Activated CD4-positive, alpha-beta memory T cell treated with anti-CD3 and anti-CD28 coated beads, Interleukin-2, amount 10 ng/mL, durations not matched to agents 7 days and 5 days (primary cell): ENCODE measurements at regions not wholly inside any gene's neighbourhood (a gene's known extent, or its start where the extent isn't known, plus 50 kb on each side); places are given as distances from the start of the nearest gene placed in this dataset.

Experiments used
- CTCF ChIA-PET: fragments of 350-600 bp; sonication (Branson Sonifier 250); formaldehyde crosslinking; loops from one replicate; lab custom pipeline; 2021; ENCODE audit warnings: antibody characterized with exemption, inconsistent platforms; lab: Charles Lee
- POLR2A ChIA-PET: fragments of 350-600 bp; sonication (Branson Sonifier 250); formaldehyde crosslinking; loops from one replicate; lab custom pipeline; 2021; ENCODE audit warnings: antibody characterized with exemption; lab: Charles Lee
- DNase-seq: peaks from one replicate; pipeline ENCODE4 v3.0.0-alpha.2; 2020
- H3K27ac Mint-ChIP-seq: one replicate; pipeline ENCODE4 v1.8.0; 2021; ENCODE audit warnings: mild to moderate bottlenecking, mixed read lengths
- H3K27me3 Mint-ChIP-seq: one replicate; pipeline ENCODE4 v1.8.0; 2021; ENCODE audit warnings: mixed read lengths
- H3K36me3 Mint-ChIP-seq: one replicate; pipeline ENCODE4 v1.8.0; 2021; ENCODE audit warnings: low read depth, mixed read lengths
- H3K4me1 Mint-ChIP-seq: one replicate; pipeline ENCODE4 v1.8.0; 2021; ENCODE audit warnings: mixed read lengths
- H3K4me3 Mint-ChIP-seq: one replicate; pipeline ENCODE4 v1.8.0; 2021; ENCODE audit warnings: mild to moderate bottlenecking, mixed read lengths
- H3K9me3 Mint-ChIP-seq: one replicate; pipeline ENCODE4 v1.8.0; 2021; ENCODE audit warnings: mixed read lengths

GRCh38 chr9:84615544-84615943 lies 54.0 kb upstream of the NTRK2 start:
- no peaks in the 10 kb centered on the region for H3K36me3 Mint-ChIP-seq
- CTCF ChIA-PET = no interaction called here
- no peaks in the 10 kb centered on the region for H3K9me3 Mint-ChIP-seq
- H3K27ac Mint-ChIP-seq = no peak overlapping the region
- DNase-seq = no peak
- no peaks in the 10 kb centered on the region for H3K4me1 Mint-ChIP-seq
- POLR2A ChIA-PET = no interaction called here
- no peaks in the 10 kb centered on the region for H3K27me3 Mint-ChIP-seq
- H3K4me3 Mint-ChIP-seq = no peak overlapping the region

DNA sequence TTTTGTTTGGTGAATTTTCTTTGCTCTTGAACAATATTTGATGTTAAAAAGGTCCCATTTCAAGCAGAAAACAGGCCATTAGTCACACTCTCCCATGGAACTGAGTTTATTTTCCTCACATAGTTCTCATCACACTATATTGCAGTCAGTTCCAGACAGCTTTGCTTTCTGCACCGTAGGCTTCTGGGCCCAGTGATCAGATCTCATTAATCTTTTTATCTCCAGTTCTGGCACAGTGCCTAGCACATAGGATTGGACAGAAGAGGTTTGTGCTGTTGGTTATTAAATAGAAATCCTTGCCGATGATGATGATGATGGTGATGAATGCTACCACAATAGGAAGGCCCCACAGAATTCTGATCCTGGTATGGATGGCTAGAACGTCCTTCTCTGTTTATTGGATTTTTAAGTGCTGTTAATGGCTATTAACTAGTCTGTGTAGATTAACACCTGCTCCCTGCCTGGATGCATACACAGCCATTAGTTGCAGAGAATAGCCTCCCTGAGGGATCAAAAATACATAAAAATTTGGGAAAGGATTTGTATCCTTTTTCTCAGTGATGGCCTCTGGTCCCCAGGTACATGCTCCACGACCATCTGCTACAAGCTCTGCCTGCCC lies 52.0 kb upstream of the NTRK2 start:
- Mint-ChIP-seq H3K4me1 (no peaks in the 10 kb centered on the region), H3K9me3 (no peaks in the 10 kb centered on the region), H3K36me3 (no peaks in the 10 kb centered on the region), H3K27ac (no peak overlapping the region), H3K27me3 (no peaks in the 10 kb centered on the region), H3K4me3 (no peak overlapping the region)
- ChIA-PET CTCF (no interaction called here), POLR2A (no interaction called here)
- DNase-seq = no peak
